CD4-positive, alpha-beta T cell (primary cell): ENCODE measurements at regions not wholly inside any gene's neighbourhood (a gene's known extent, or its start where the extent isn't known, plus 50 kb on each side); places are given as distances from the start of the nearest gene placed in this dataset.

Source experiments
- ATAC-seq: fragments of 200-7000 bp; cut with Tn5 transposase; one replicate; pipeline ENCODE4 v1.10.0; 2022; ENCODE audit warnings: mild to moderate bottlenecking; ENCODE audit not compliant: poor library complexity
- CTCF ChIA-PET: fragments of 350-600 bp; sonication (Branson Sonifier 250); formaldehyde crosslinking; loops from one replicate; lab custom pipeline; 2021; ENCODE audit warnings: antibody characterized with exemption, inconsistent platforms; lab: Charles Lee
- POLR2A ChIA-PET: fragments of 350-600 bp; sonication (Branson Sonifier 250); formaldehyde crosslinking; loops from one replicate; lab custom pipeline; 2021; ENCODE audit warnings: antibody characterized with exemption, inconsistent platforms; lab: Charles Lee
- DNase-seq, 14 experiments: peaks; one replicate each; pipeline ENCODE4 v3.0.0-alpha.2; 2013 to 2020; ENCODE audit warnings: mixed read lengths in 2 of 14
- H3K27ac ChIP-seq, 2 donors: one replicate each; pipeline versions ENCODE4 v1.5.1 to v1.7.0; 2013; ENCODE audit warnings: low read length in 2 of 2, low read depth in 1 of 2, mild to moderate bottlenecking in 1 of 2
- H3K27me3 ChIP-seq, 2 experiments: 1 replicate in 1 of 2; 2 replicates in 1 of 2; pipeline versions ENCODE4 v1.6.1 to v1.7.0; 2013; ENCODE audit warnings: low read length in 2 of 2, control low read depth in 1 of 2, mild to moderate bottlenecking in 1 of 2, moderate library complexity in 1 of 2; ENCODE audit not compliant: insufficient read depth in 2 of 2, control insufficient read depth in 1 of 2
- H3K36me3 ChIP-seq: one replicate; pipeline ENCODE4 v1.6.1; 2013; ENCODE audit warnings: low read length, control low read depth; ENCODE audit not compliant: insufficient read depth
- H3K4me1 ChIP-seq: one replicate; pipeline ENCODE4 v1.6.1; 2013; ENCODE audit warnings: low read length, control low read depth; ENCODE audit not compliant: insufficient read depth
- H3K4me3 ChIP-seq: one replicate; pipeline ENCODE4 v1.5.1; 2013; ENCODE audit warnings: mild to moderate bottlenecking, low read length, moderate library complexity
- H3K9me3 ChIP-seq, 2 experiments: 1 replicate in 1 of 2; 2 replicates in 1 of 2; pipeline versions ENCODE4 v1.6.1 to v1.7.0; 2013; ENCODE audit warnings: low read length in 2 of 2, mild to moderate bottlenecking in 2 of 2, control low read depth in 1 of 2, moderate library complexity in 1 of 2; ENCODE audit not compliant: control insufficient read depth in 1 of 2, insufficient read depth in 1 of 2
- H3K27ac Mint-ChIP-seq: one replicate; pipeline ENCODE4 v1.8.0; 2020; ENCODE audit warnings: mixed read lengths
- H3K27me3 Mint-ChIP-seq: one replicate; pipeline ENCODE4 v1.8.0; 2021; ENCODE audit warnings: mixed read lengths
- H3K36me3 Mint-ChIP-seq: one replicate; pipeline ENCODE4 v1.8.0; 2021; ENCODE audit warnings: low read depth, mixed read lengths
- H3K4me1 Mint-ChIP-seq: one replicate; pipeline ENCODE4 v1.8.0; 2021; ENCODE audit warnings: low read depth, mixed read lengths
- H3K4me3 Mint-ChIP-seq: one replicate; pipeline ENCODE4 v1.8.0; 2020; ENCODE audit warnings: mild to moderate bottlenecking, mixed read lengths
- H3K9me3 Mint-ChIP-seq: one replicate; pipeline ENCODE4 v1.8.0; 2020; ENCODE audit warnings: mixed read lengths
- CTCF ChIP-seq: fragments of 200-600 bp; IDR thresholded peaks from one replicate; pipeline ENCODE4 v1.8.0; 2022; ENCODE audit warnings: antibody characterized with exemption, mild to moderate bottlenecking
- intact Hi-C, 2 experiments: fragments of 100-400 bp; cut with DNase I in 1 of 2; cut with micrococcal nuclease in 1 of 2; formaldehyde crosslinking; loops; one replicate each; pipeline versions ENCODE4 v1.15.1 to v1.9.0; 2023 to 2025; cut with DNase I, micrococcal nuclease

DNA sequence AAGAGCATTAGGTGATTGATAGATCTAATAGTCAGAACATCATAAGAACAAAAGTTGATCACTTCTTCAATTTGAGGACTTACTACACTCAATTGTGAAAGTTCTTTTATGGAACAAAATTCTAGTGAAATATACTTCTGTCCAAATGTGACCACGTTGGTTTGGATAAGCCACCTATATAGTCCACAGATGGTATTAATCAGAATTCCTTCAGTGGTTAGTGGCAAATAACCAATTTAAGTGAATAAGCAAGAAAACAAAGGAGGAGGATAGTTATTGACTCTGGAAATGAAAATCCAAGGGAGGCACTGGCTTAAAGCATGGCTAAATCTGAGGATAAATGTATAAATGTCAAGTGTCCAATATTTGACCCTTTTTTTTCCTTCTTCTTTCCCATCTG, 268.5 kb upstream of the MARCKS start:
- no peaks in the 10 kb centered on the region for H3K36me3 ChIP-seq
- no peak overlapping the region for H3K4me3 Mint-ChIP-seq
- no peak overlapping the region for H3K27ac ChIP-seq
- H3K9me3 Mint-ChIP-seq = no peaks in the 10 kb centered on the region
- no peaks in the 10 kb centered on the region for H3K4me1 Mint-ChIP-seq
- H3K36me3 Mint-ChIP-seq = no peaks in the 10 kb centered on the region
- H3K4me1 ChIP-seq = no peaks in the 10 kb centered on the region
- no peak for DNase-seq
- TF ChIP-seq CTCF = no peak
- H3K27me3 Mint-ChIP-seq = no peaks in the 10 kb centered on the region
- H3K27ac Mint-ChIP-seq = no peak overlapping the region
- CTCF ChIA-PET = no interaction called here
- H3K9me3 ChIP-seq = no peaks in the 10 kb centered on the region
- no peaks in the 10 kb centered on the region for H3K27me3 ChIP-seq
- POLR2A ChIA-PET = no interaction called here
- no peak for ATAC-seq
- H3K4me3 ChIP-seq = no peak overlapping the region
- intact Hi-C loops = no loop called here

GRCh38 chr6:113591896-113592827, 265.0 kb upstream of the MARCKS start:
- H3K4me3 ChIP-seq = no peak overlapping the region
- Mint-ChIP-seq H3K4me1 (no peaks in the 10 kb centered on the region), H3K27ac (no peak overlapping the region), H3K27me3 (no peaks in the 10 kb centered on the region), H3K4me3 (no peak overlapping the region), H3K9me3 (no peaks in the 10 kb centered on the region), H3K36me3 (no peaks in the 10 kb centered on the region)
- H3K27me3 ChIP-seq = no peaks in the 10 kb centered on the region
- POLR2A ChIA-PET = no interaction called here
- no peak for TF ChIP-seq CTCF
- intact Hi-C loops = no loop called here
- no peaks in the 10 kb centered on the region for H3K36me3 ChIP-seq
- ATAC-seq = no peak
- DNase-seq = no peak
- CTCF ChIA-PET = no interaction called here
- H3K9me3 ChIP-seq = no peaks in the 10 kb centered on the region
- H3K27ac ChIP-seq = no peak overlapping the region
- no peaks in the 10 kb centered on the region for H3K4me1 ChIP-seq

- POLR2A ChIA-PET = no interaction called here
- ATAC-seq (no peak), DNase-seq (no peak)
- intact Hi-C loops = no loop called here
- TF ChIP-seq CTCF = no peak
- Histone ChIP-seq H3K36me3 (no peaks in the 10 kb centered on the region), H3K4me1 (no peaks in the 10 kb centered on the region), H3K27ac (no peak overlapping the region), H3K4me3 (no peak overlapping the region), H3K9me3 (no peaks in the 10 kb centered on the region), H3K27me3 (no peaks in the 10 kb centered on the region)
- H3K9me3 Mint-ChIP-seq = no peaks in the 10 kb centered on the region
- CTCF ChIA-PET = no interaction called here
- H3K27ac Mint-ChIP-seq = no peak overlapping the region
- H3K36me3 Mint-ChIP-seq = no peaks in the 10 kb centered on the region
- no peaks in the 10 kb centered on the region for H3K4me1 Mint-ChIP-seq
- H3K27me3 Mint-ChIP-seq = no peaks in the 10 kb centered on the region
- no peak overlapping the region for H3K4me3 Mint-ChIP-seq
These were observed 262.4 kb upstream of the MARCKS start for GRCh38 chr6:113594726-113595125.
